ENCODE measurements at regions not wholly inside any gene's neighbourhood (a gene's known extent, or its start where the extent isn't known, plus 50 kb on each side); places are given as distances from the start of the nearest gene placed in this dataset.
"Not testable (repeated sequence)": the region's sequence is repeated elsewhere in the genome, so short reads cannot be mapped to it uniquely, and the experiment has no call there.

GRCh38 chr7:91378131-91378530 lies 113.9 kb downstream of the FZD1 start:
- no peak for TF ChIP-seq CTCF (IDR thresholded peaks at IDR 0.05; ENCODE audit: low read depth, low read length, missing control alignments)
- DNase-seq (ENCODE audit: low read depth), result no peak

GRCh38 chr7:91379236-91379635 lies 115.0 kb downstream of the FZD1 start:
- DNase-seq (ENCODE audit: low read depth), result no peak
- no peak overlapping the region for H3K4me3 ChIP-seq (ENCODE audit: low read depth, low read length)
- TF ChIP-seq CTCF (IDR thresholded peaks at IDR 0.05; ENCODE audit: low read depth, low read length, missing control alignments), result no peak

More at GRCh38 chr7:91378131-91378530, 113.9 kb downstream of the FZD1 start:
- no peak overlapping the region for H3K4me3 ChIP-seq (ENCODE audit: low read depth, low read length)

- TF ChIP-seq CTCF (IDR thresholded peaks at IDR 0.05; ENCODE audit: low read depth, low read length, missing control alignments), result no peak
- DNase-seq (ENCODE audit: low read depth), result no peak
- no peak overlapping the region for H3K4me3 ChIP-seq (ENCODE audit: low read depth, low read length)
Observed at GRCh38 chr7:91379991-91380390, 115.8 kb downstream of the FZD1 start.

GRCh38 chr7:91383053-91383904 lies 119.0 kb downstream of the FZD1 start:
- no peak overlapping the region for H3K4me3 ChIP-seq (ENCODE audit: low read depth, low read length)
- no peak for TF ChIP-seq CTCF (IDR thresholded peaks at IDR 0.05; ENCODE audit: low read depth, low read length, missing control alignments)
- no peak for DNase-seq (ENCODE audit: low read depth)

GRCh38 chr7:91383905-91384274 lies 119.7 kb downstream of the FZD1 start:
- TF ChIP-seq CTCF (IDR thresholded peaks at IDR 0.05; ENCODE audit: low read depth, low read length, missing control alignments), result no peak
- no peak for DNase-seq (ENCODE audit: low read depth)
- H3K4me3 ChIP-seq (ENCODE audit: low read depth, low read length), result no peak overlapping the region

GRCh38 chr7:91394757-91395156 lies 130.5 kb downstream of the FZD1 start:
- not testable (repeated sequence) for H3K4me3 ChIP-seq (ENCODE audit: low read depth, low read length); DNase-seq (ENCODE audit: low read depth)

GRCh38 chr7:91395313-91395712 lies 131.1 kb downstream of the FZD1 start:
- H3K4me3 ChIP-seq (ENCODE audit: low read depth, low read length), result not testable (repeated sequence)

GRCh38 chr7:91397096-91397495 lies 132.9 kb downstream of the FZD1 start:
- no peak overlapping the region for H3K4me3 ChIP-seq (ENCODE audit: low read depth, low read length)
- DNase-seq (ENCODE audit: low read depth), result no peak
- no peak for TF ChIP-seq CTCF (IDR thresholded peaks at IDR 0.05; ENCODE audit: low read depth, low read length, missing control alignments)

More at GRCh38 chr7:91395313-91395712, 131.1 kb downstream of the FZD1 start:
- DNase-seq (ENCODE audit: low read depth), result not testable (repeated sequence)

Measured in GM12864 (cell line).